Choroid plexus epithelial cell (primary cell): ENCODE measurements at regions not wholly inside any gene's neighbourhood (a gene's known extent, or its start where the extent isn't known, plus 50 kb on each side); places are given as distances from the start of the nearest gene placed in this dataset.

Experiments used
- DNase-seq: peaks from one replicate; pipeline ENCODE4 v3.0.0-alpha.2; 2010; ENCODE audit warnings: low read depth
- H3K4me3 ChIP-seq: 2 replicates; pipeline ENCODE4 v1.5.1; 2011; ENCODE audit warnings: low read depth, mild to moderate bottlenecking, control low read depth, low read length, moderate library complexity
- CTCF ChIP-seq: conservative IDR thresholded peaks from 2 replicates; pipeline ENCODE4 v1.5.1; 2011; ENCODE audit warnings: low read depth, mild to moderate bottlenecking, control low read depth, inconsistent platforms, low read length, moderate library complexity

DNA sequence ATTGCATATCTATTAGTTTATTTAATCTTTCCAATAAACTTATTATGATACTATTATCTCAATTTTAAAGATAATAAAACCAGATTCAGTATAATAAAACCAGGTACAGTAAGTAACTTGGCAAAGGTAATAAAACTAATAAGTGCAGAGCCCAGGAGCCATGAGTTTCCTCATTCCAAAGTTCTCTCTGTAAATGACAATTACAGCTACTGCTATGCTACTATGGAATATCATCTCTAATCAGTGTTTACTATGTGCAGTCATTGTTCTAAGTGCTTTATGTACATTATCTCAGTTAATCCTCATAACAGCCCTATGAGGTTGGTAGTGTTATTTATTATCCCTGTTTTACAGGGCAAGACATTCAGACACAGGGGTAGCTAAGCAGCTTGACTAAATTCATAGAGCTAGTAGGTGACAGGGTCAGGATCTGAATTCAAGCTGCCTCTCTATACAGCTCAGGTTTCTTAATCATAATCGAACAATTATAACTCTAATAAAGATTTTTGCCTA, 285.0 kb upstream of the PITX2 start:
- no peak overlapping the region for H3K4me3 ChIP-seq
- no peak for TF ChIP-seq CTCF

DNA sequence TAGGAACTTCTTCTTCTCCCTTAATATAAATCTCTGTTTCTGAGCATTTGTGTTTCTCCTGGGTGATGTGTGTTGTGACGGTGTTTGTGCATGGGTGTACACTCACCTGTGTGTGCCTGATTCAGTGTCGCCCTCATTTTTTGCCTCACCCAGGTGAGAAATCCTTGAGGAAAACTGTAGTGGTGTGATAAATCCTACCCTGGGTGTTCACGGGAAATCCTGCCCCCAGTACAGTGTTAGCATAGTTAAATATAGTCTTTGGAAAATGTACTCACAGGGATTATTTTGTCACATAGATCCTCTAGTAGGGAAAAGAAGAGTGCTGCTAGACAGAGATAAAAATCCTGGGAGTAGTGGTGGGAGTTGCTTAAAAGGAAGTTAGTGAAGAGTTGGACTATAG, 291.9 kb upstream of the PITX2 start:
- TF ChIP-seq CTCF: no peak
- no peak for DNase-seq
- H3K4me3 ChIP-seq: no peak overlapping the region

More for the DNA sequence above, 285.0 kb upstream of the PITX2 start:
- no peak for DNase-seq

GRCh38 chr4:110915301-110915700, 292.4 kb upstream of the PITX2 start:
- no peak for DNase-seq

DNA sequence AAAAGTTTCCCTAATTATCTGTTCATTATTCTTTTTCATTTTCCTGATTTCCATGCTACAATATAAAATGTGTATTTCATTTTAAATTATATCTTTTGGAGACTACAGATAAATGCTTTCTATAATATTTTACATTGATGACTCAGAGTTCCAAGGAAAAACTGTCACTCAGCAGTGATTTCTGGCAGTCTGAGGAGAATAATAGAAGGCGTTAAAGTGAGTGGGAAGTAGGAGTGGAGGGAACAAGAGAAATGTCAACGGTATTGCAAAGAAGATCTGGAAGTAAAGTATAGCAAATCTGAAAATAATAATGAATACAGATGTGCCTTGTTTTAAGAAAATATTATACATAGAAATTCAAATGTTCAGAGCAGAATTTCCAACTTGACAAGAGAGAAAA, 293.6 kb upstream of the PITX2 start:
- TF ChIP-seq CTCF: no peak
- DNase-seq: no peak
- H3K4me3 ChIP-seq: no peak overlapping the region

More at GRCh38 chr4:110915301-110915700, 292.4 kb upstream of the PITX2 start:
- no peak for TF ChIP-seq CTCF
- no peak overlapping the region for H3K4me3 ChIP-seq

GRCh38 chr4:110917835-110918234, 295.0 kb upstream of the PITX2 start:
- DNase-seq: no peak
- TF ChIP-seq CTCF: no peak
- no peak overlapping the region for H3K4me3 ChIP-seq

- H3K4me3 ChIP-seq: no peak overlapping the region
- no peak for TF ChIP-seq CTCF
- no peak for DNase-seq
Observed at GRCh38 chr4:110920990-110921389, 298.1 kb upstream of the PITX2 start.

DNA sequence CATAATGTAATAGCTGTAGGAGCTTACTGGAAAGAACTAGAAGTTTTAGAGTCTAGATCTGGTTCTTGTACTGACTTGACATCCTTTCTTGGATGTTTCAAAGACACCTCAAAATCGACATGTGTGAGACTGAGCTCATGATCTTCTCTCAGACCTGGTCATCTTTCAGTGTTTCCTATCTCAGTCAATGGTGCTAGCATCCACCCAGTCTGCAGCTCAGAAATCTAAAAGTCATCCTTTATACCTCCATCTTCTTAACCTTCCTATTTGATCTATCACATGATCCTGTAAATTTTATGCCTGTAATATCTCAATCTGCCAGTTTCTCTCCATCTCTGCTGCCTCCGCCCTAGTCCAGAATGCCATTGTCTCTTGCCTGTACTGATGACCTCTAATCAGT, 301.9 kb upstream of the PITX2 start:
- H3K4me3 ChIP-seq: no peak overlapping the region
- TF ChIP-seq CTCF: no peak
- no peak for DNase-seq
